ENCODE measurements at regions not wholly inside any gene's neighbourhood (a gene's known extent, or its start where the extent isn't known, plus 50 kb on each side); places are given as distances from the start of the nearest gene placed in this dataset.

DNA sequence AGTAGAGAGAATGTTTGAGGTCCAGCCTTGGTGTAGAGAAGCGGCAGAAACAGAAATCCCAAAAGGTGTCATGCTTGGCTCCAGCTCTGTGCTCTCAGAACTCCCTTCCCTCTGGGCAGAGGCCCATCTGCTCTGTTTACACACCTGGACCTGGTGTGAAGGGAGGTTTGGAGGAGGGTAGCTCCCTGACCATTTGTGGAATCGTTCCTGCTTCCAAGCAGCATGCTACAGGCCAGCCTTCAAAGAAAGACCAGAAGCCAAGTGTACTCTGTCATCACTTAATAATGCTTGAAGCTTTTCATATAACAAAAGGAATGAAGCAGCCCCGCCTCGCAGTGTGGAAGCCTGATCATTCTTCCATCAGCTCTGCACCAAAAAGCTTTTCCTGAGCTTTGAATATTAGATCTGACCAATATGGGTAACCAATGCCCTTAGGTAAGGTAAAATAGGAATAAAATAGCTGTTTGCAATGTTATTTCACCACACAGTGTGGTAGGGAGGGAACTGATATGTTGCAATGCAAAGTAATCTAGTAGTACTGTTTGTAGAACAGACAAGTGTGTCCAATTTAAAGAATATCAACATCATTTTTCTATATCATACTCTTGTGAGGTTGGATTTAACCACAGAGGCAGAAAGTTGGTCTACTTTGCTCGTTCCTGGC lies 63.3 kb downstream of the ZIC5 start:
- Histone ChIP-seq H2AFZ (ENCODE audit: low read length) (no peak overlapping the region), H3K79me1 (ENCODE audit: insufficient read depth, low read depth, low read length, poor library complexity, severe bottlenecking) (no peaks in the 10 kb centered on the region), H2BK12ac (ENCODE audit: insufficient read length, low read depth, low read length) (no peak overlapping the region), H4K20me1 (ENCODE audit: control insufficient read depth, insufficient read depth, insufficient read length) (no peaks in the 10 kb centered on the region), H2BK120ac (ENCODE audit: low read depth, low read length, poor library complexity, severe bottlenecking) (no peak overlapping the region), H3K27me3 (ENCODE audit: insufficient read depth, low read length) (no peaks in the 10 kb centered on the region), H3K23me2 (ENCODE audit: insufficient read length, low read depth, low read length, poor library complexity, severe bottlenecking) (no peaks in the 10 kb centered on the region), H3K9ac (ENCODE audit: extremely low read depth, insufficient read length, low read length) (no peak overlapping the region), H3K9me3 (ENCODE audit: control insufficient read depth, low read depth, low read length) (no peaks in the 10 kb centered on the region), H4K8ac (replicated peaks; ENCODE audit: insufficient read length, low read depth, low read length) (no peak overlapping the region), H3K56ac (ENCODE audit: insufficient read length, low read depth, low read length) (no peak overlapping the region), H3K4me2 (ENCODE audit: insufficient read depth, insufficient read length, low read length) (no peak overlapping the region), H2BK15ac (ENCODE audit: low read depth, low read length) (no peak overlapping the region), H3K14ac (ENCODE audit: insufficient read depth, low read length) (no peak overlapping the region), H2BK5ac (ENCODE audit: insufficient read length, low read length) (no peak overlapping the region), H2BK20ac (ENCODE audit: low read depth, low read length, poor library complexity, severe bottlenecking) (no peak overlapping the region), H3K23ac (ENCODE audit: insufficient read length, low read depth, low read length) (no peak overlapping the region), H4K91ac (ENCODE audit: insufficient read length, low read depth, low read length) (no peak overlapping the region), H4K5ac (ENCODE audit: insufficient read length, low read depth, low read length) (no peak overlapping the region), H3K18ac (ENCODE audit: insufficient read length, low read depth, low read length) (no peak overlapping the region), H3K79me2 (ENCODE audit: insufficient read depth, low read length) (no peaks in the 10 kb centered on the region), H3K4me1 (ENCODE audit: insufficient read depth, low read length) (peaks cover 2% of the 10 kb centered on the region; the same call in 1 of the 2 replicates), H3T11ph (ENCODE audit: low read length) (no peak overlapping the region), H3K27ac (ENCODE audit: insufficient read length, low read depth, low read length) (no peak overlapping the region), H3K4ac (ENCODE audit: low read depth, low read length) (no peak overlapping the region), H2AK5ac (ENCODE audit: insufficient read length, low read length) (no peak overlapping the region)
- H3K27ac Mint-ChIP-seq: peak overlapping the region in 1 of 3 experiments; percentile 69; a peak in 3 of 7 replicates
- H3K4me3 Mint-ChIP-seq: no peak overlapping the region
- no peaks in the 10 kb centered on the region; a peak in 1 of 7 replicates for H3K36me3 Mint-ChIP-seq (ENCODE audit: insufficient read depth in 1 of 3, low read depth in 3 of 3)
- TF ChIP-seq, protein P1, sequence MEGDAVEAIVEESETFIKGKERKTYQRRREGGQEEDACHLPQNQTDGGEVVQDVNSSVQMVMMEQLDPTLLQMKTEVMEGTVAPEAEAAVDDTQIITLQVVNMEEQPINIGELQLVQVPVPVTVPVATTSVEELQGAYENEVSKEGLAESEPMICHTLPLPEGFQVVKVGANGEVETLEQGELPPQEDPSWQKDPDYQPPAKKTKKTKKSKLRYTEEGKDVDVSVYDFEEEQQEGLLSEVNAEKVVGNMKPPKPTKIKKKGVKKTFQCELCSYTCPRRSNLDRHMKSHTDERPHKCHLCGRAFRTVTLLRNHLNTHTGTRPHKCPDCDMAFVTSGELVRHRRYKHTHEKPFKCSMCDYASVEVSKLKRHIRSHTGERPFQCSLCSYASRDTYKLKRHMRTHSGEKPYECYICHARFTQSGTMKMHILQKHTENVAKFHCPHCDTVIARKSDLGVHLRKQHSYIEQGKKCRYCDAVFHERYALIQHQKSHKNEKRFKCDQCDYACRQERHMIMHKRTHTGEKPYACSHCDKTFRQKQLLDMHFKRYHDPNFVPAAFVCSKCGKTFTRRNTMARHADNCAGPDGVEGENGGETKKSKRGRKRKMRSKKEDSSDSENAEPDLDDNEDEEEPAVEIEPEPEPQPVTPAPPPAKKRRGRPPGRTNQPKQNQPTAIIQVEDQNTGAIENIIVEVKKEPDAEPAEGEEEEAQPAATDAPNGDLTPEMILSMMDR (conservative IDR thresholded peaks at IDR 0.05): no peak
- peaks cover 44 to 46% of the 10 kb centered on the region in 2 experiments for H3K4me1 Mint-ChIP-seq
- H3K9me3 Mint-ChIP-seq: peaks cover 0 to 2% of the 10 kb centered on the region in 2 experiments; a peak in 1 of 5 replicates
- H3K27me3 Mint-ChIP-seq (ENCODE audit: low read depth): no peaks in the 10 kb centered on the region; the same call in 1 of the 2 replicates
- no peak for DNase-seq
- WGBS (ENCODE audit: extremely low coverage, insufficient read length, low lambda C conversion rate): no CpG with 5 or more reads among the region's 5 CpGs

Data from H9 (cell line).